ENCODE measurements at regions not wholly inside any gene's neighbourhood (a gene's known extent, or its start where the extent isn't known, plus 50 kb on each side); places are given as distances from the start of the nearest gene placed in this dataset.

- intact Hi-C loops (cut with micrococcal nuclease) = no loop called here
- H2AFZ ChIP-seq (ENCODE audit: low read depth, low read length, poor library complexity, severe bottlenecking) = no peak overlapping the region
- peak; percentile 47 for ATAC-seq
- no peak for DNase-seq (ENCODE audit: low read depth, low spot score)
- no peak overlapping the region for H3K27ac ChIP-seq (ENCODE audit: low read depth, low read length)
- no peaks in the 10 kb centered on the region for H3K36me3 ChIP-seq (ENCODE audit: control insufficient read depth in 1 of 2, insufficient read depth in 2 of 2, low read length in 2 of 2)
- no peak overlapping the region for H3K9ac ChIP-seq (ENCODE audit: low read length)
- RAD21 ChIA-PET (ENCODE audit: low non-redundant PET in 1 of 2, low total read pairs in 2 of 2, uncharacterized antibody in 2 of 2, unreplicated experiment in 2 of 2) = no interaction called here
- peaks cover 0 to 7% of the 10 kb centered on the region in 2 experiments; a peak in 2 of 4 replicates for H3K4me1 ChIP-seq (ENCODE audit: control insufficient read depth in 1 of 2, insufficient read depth in 2 of 2, low read length in 2 of 2)
- no peaks in the 10 kb centered on the region for H3K9me2 ChIP-seq (ENCODE audit: insufficient read depth)
- H3K4me3 ChIP-seq (replicated peaks in 1 of 2; ENCODE audit: low read depth in 1 of 2, low read length in 2 of 2) = no peak overlapping the region
- no peaks in the 10 kb centered on the region for H3K9me3 ChIP-seq (ENCODE audit: control insufficient read depth in 1 of 2, insufficient read depth in 1 of 2, low read depth in 1 of 2, low read length in 2 of 2)
- CTCF ChIA-PET = no interaction called here
- TF ChIP-seq RAD21 (IDR thresholded peaks at IDR 0.05; ENCODE audit: low read depth) = no peak
- no peak for TF ChIP-seq YY1 (IDR thresholded peaks at IDR 0.05; ENCODE audit: extremely low read depth, insufficient replicate concordance, low read depth, low read length)
- no peak for TF ChIP-seq SP1 (IDR thresholded peaks at IDR 0.05; ENCODE audit: low read depth)
- TF ChIP-seq SRF (IDR thresholded peaks at IDR 0.05; ENCODE audit: low read depth) = no peak
- no peak for TF ChIP-seq MAX (IDR thresholded peaks at IDR 0.05)
- no peak for TF ChIP-seq JUND (IDR thresholded peaks at IDR 0.05)
- TF ChIP-seq ZBTB33 (IDR thresholded peaks at IDR 0.05; ENCODE audit: extremely low read depth, insufficient replicate concordance, low read length) = no peak
- no peak for TF ChIP-seq CTCF (IDR thresholded peaks at IDR 0.05 in 2 of 3, conservative IDR thresholded peaks at IDR 0.05 in 1 of 3; ENCODE audit: borderline replicate concordance in 1 of 3, insufficient read depth in 1 of 3, low read depth in 2 of 3, low read length in 2 of 3)
- TF ChIP-seq POLR2A (IDR thresholded peaks at IDR 0.05; ENCODE audit: borderline replicate concordance, extremely low read depth, insufficient read depth, insufficient read length) = no peak
- TF ChIP-seq REST (IDR thresholded peaks at IDR 0.05; ENCODE audit: low read depth) = no peak
- no peak for TF ChIP-seq ZNF274 (IDR thresholded peaks at IDR 0.05; ENCODE audit: low read depth, low read length)
- TF ChIP-seq CBX3 (IDR thresholded peaks at IDR 0.05; ENCODE audit: low read depth) = no peak
- TF ChIP-seq ATF3 (IDR thresholded peaks at IDR 0.05) = no peak
- no peak for TF ChIP-seq ZFX (IDR thresholded peaks at IDR 0.05)
- TF ChIP-seq EZH2 (IDR thresholded peaks at IDR 0.05) = no peak
- TF ChIP-seq CEBPB (IDR thresholded peaks at IDR 0.05; ENCODE audit: low read depth) = no peak
- no peak for TF ChIP-seq TCF7L2 (IDR thresholded peaks at IDR 0.05; ENCODE audit: borderline replicate concordance, extremely low read depth, insufficient read depth, insufficient read length)
- no peak for TF ChIP-seq EZH2phosphoT487 (IDR thresholded peaks at IDR 0.05; ENCODE audit: borderline replicate concordance)
- no peak for TF ChIP-seq ELF1 (IDR thresholded peaks at IDR 0.05; ENCODE audit: borderline replicate concordance, low read depth)
- no peak for TF ChIP-seq FOSL1 (IDR thresholded peaks at IDR 0.05; ENCODE audit: low read depth)
- no peak overlapping the region for H3K4me2 ChIP-seq (ENCODE audit: low read length)
- no peaks in the 10 kb centered on the region for H3K79me2 ChIP-seq (ENCODE audit: insufficient read depth, low read length)
- no peaks in the 10 kb centered on the region for H4K20me1 ChIP-seq (ENCODE audit: insufficient read depth)
- POLR2A ChIA-PET = no interaction called here
- no TSS peak for BruUV-seq (replicated peaks)
- H3K27me3 ChIP-seq (ENCODE audit: insufficient read depth, low read length) = peaks cover 5% of the 10 kb centered on the region; the same call in 1 of the 2 replicates
These were observed 71.6 kb downstream of the ASCL4 start for GRCh38 chr12:107845980-107846659.

Data from HCT116 (cell line).